HL-60 (cell line): ENCODE measurements at regions not wholly inside any gene's neighbourhood (a gene's known extent, or its start where the extent isn't known, plus 50 kb on each side); places are given as distances from the start of the nearest gene placed in this dataset.

Experiments
- GABPA ChIP-seq: IDR thresholded peaks from 2 replicates; pipeline ENCODE4 v1.6.1; 2012; ENCODE audit warnings: low read depth
- POLR2AphosphoS5 ChIP-seq: IDR thresholded peaks from 2 replicates; pipeline ENCODE4 v1.6.1; 2012; ENCODE audit warnings: low read depth
- SPI1 ChIP-seq: IDR thresholded peaks from 2 replicates; pipeline ENCODE4 v1.6.1; 2012; ENCODE audit warnings: low read depth, mild to moderate bottlenecking, borderline replicate concordance
- TF ChIP-seq, protein P1 (sequence below): IDR thresholded peaks from one replicate; pipeline ENCODE4 v1.5.1; 2011; ENCODE audit warnings: low read length, control low read depth, inconsistent platforms; ENCODE audit not compliant: insufficient read depth

DNA sequence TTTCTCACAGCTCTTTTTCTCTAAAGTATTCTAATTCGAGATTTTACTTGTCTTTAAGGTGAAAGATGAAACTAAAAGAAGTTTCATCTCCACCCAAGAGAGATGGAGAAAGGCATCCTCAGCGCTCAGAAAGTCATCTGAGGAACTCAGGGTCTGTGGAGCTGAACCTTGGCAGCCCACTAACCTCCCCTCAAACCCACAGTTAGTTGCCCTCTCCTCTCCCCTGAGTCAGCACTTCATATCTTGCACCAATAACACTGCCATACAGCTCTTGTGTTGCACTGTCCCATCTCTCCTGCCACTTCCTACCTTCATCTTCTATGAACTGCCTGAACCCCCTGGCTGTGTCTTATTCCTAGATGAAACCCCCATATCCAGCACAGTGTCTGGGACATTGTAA, 184.8 kb downstream of the RAB28 start:
- TF ChIP-seq, protein P1, sequence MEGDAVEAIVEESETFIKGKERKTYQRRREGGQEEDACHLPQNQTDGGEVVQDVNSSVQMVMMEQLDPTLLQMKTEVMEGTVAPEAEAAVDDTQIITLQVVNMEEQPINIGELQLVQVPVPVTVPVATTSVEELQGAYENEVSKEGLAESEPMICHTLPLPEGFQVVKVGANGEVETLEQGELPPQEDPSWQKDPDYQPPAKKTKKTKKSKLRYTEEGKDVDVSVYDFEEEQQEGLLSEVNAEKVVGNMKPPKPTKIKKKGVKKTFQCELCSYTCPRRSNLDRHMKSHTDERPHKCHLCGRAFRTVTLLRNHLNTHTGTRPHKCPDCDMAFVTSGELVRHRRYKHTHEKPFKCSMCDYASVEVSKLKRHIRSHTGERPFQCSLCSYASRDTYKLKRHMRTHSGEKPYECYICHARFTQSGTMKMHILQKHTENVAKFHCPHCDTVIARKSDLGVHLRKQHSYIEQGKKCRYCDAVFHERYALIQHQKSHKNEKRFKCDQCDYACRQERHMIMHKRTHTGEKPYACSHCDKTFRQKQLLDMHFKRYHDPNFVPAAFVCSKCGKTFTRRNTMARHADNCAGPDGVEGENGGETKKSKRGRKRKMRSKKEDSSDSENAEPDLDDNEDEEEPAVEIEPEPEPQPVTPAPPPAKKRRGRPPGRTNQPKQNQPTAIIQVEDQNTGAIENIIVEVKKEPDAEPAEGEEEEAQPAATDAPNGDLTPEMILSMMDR = no peak
- no peak for TF ChIP-seq POLR2AphosphoS5
- no peak for TF ChIP-seq GABPA
- no peak for TF ChIP-seq SPI1
